ENCODE measurements at regions not wholly inside any gene's neighbourhood (a gene's known extent, or its start where the extent isn't known, plus 50 kb on each side); places are given as distances from the start of the nearest gene placed in this dataset.

GRCh38 chr1:2887941-2888855 is 86.7 kb upstream of the TTC34 start:
- no peak for DNase-seq (ENCODE audit: low read depth)

- DNase-seq (ENCODE audit: low read depth): no peak
Measured at GRCh38 chr1:2890221-2890850, 88.8 kb upstream of the TTC34 start.

- no peak for DNase-seq (ENCODE audit: low read depth)
Measured at GRCh38 chr1:2891923-2892448, 90.5 kb upstream of the TTC34 start.

GRCh38 chr1:2893473-2894120 is 92.1 kb upstream of the TTC34 start:
- no peak for DNase-seq (ENCODE audit: low read depth)

- DNase-seq (ENCODE audit: low read depth): no peak
Measured at GRCh38 chr1:2894381-2895041, 93.0 kb upstream of the TTC34 start.

GRCh38 chr1:2896824-2897223 is 95.3 kb upstream of the TTC34 start:
- no peak for DNase-seq (ENCODE audit: low read depth)

- no peak for DNase-seq (ENCODE audit: low read depth)
Measured at GRCh38 chr1:2903226-2903625, 101.7 kb upstream of the TTC34 start.

GRCh38 chr1:2904191-2904590 is 102.7 kb upstream of the TTC34 start:
- no peak for DNase-seq (ENCODE audit: low read depth)

- no peak for DNase-seq (ENCODE audit: low read depth)
Measured at GRCh38 chr1:2905356-2905755, 103.9 kb upstream of the TTC34 start.

GRCh38 chr1:2906085-2906484 is 104.6 kb upstream of the TTC34 start:
- DNase-seq (ENCODE audit: low read depth): no peak

- no peak for DNase-seq (ENCODE audit: low read depth)
Measured at GRCh38 chr1:2906620-2907019, 105.1 kb upstream of the TTC34 start.

- DNase-seq (ENCODE audit: low read depth): no peak
Measured at GRCh38 chr1:2907051-2907450, 105.6 kb upstream of the TTC34 start.

GRCh38 chr1:2908081-2908480 is 106.6 kb upstream of the TTC34 start:
- DNase-seq (ENCODE audit: low read depth): no peak

GRCh38 chr1:2908561-2908960 is 107.1 kb upstream of the TTC34 start:
- no peak for DNase-seq (ENCODE audit: low read depth)

- no peak for DNase-seq (ENCODE audit: low read depth)
Measured at GRCh38 chr1:2909797-2910196, 108.3 kb upstream of the TTC34 start.

GRCh38 chr1:2910211-2910610 is 108.7 kb upstream of the TTC34 start:
- DNase-seq (ENCODE audit: low read depth): no peak

GRCh38 chr1:2911421-2912178 is 109.7 kb upstream of the ACTRT2 start:
- no peak for DNase-seq (ENCODE audit: low read depth)

GRCh38 chr1:2912424-2913061 is 108.7 kb upstream of the ACTRT2 start:
- no peak for DNase-seq (ENCODE audit: low read depth)

GRCh38 chr1:2913091-2913490 is 108.2 kb upstream of the ACTRT2 start:
- no peak for DNase-seq (ENCODE audit: low read depth)

GRCh38 chr1:2914702-2915101 is 106.6 kb upstream of the ACTRT2 start:
- no peak for DNase-seq (ENCODE audit: low read depth)

GRCh38 chr1:2916153-2916552 is 105.1 kb upstream of the ACTRT2 start:
- no peak for DNase-seq (ENCODE audit: low read depth)
